Neural cell (in vitro differentiated cells): ENCODE measurements at regions not wholly inside any gene's neighbourhood (a gene's known extent, or its start where the extent isn't known, plus 50 kb on each side); places are given as distances from the start of the nearest gene placed in this dataset.

Source experiments
- H2AFZ ChIP-seq: fragments of 200-600, 300-800 bp; sonication (generic), shearing (Covaris generic); 2 replicates; pipeline ENCODE4 v1.6.0; 2014; ENCODE audit warnings: low read depth, mild to moderate bottlenecking, antibody characterized with exemption, low read length, moderate library complexity
- H3F3A ChIP-seq: fragments of 200-600 bp; shearing (Covaris generic); 2 replicates; pipeline ENCODE4 v1.6.1; 2016; ENCODE audit warnings: mild to moderate bottlenecking, moderate library complexity, mixed read lengths, antibody characterized with exemption, low read length; ENCODE audit not compliant: insufficient read depth, poor library complexity, severe bottlenecking
- H3K27ac ChIP-seq: fragments of 200-600, 300-800 bp; sonication (generic), shearing (Covaris generic); 2 replicates; pipeline ENCODE4 v1.5.1; 2014; ENCODE audit warnings: mild to moderate bottlenecking, low read length, moderate library complexity
- H3K27me3 ChIP-seq: fragments of 300-800, 200-600 bp; sonication (generic), shearing (Covaris generic); 2 replicates; pipeline ENCODE4 v1.6.0; 2014; ENCODE audit warnings: mild to moderate bottlenecking, low read depth, low read length, moderate library complexity; ENCODE audit not compliant: insufficient read depth
- H3K36me3 ChIP-seq: fragments of 300-800, 200-600 bp; sonication (generic), shearing (Covaris generic); 2 replicates; pipeline ENCODE4 v1.5.1; 2014; ENCODE audit warnings: mild to moderate bottlenecking, antibody characterized with exemption, low read length, moderate library complexity; ENCODE audit not compliant: insufficient read depth
- H3K4me2 ChIP-seq: fragments of 300-800, 200-600 bp; sonication (generic), shearing (Covaris generic); 2 replicates; pipeline ENCODE4 v1.6.0; 2014; ENCODE audit warnings: mild to moderate bottlenecking, low read length
- H3K4me3 ChIP-seq: fragments of 300-800, 200-600 bp; sonication (generic), shearing (Covaris generic); 2 replicates; pipeline ENCODE4 v1.5.1; 2014; ENCODE audit warnings: mild to moderate bottlenecking, low read length, moderate library complexity
- H3K79me2 ChIP-seq: fragments of 200-600 bp; shearing (Covaris generic); replicated peaks from 2 replicates; pipeline ENCODE4 v1.6.0; 2014; ENCODE audit warnings: mild to moderate bottlenecking, low read length, moderate library complexity; ENCODE audit not compliant: insufficient read depth
- H3K9ac ChIP-seq: fragments of 300-800, 200-600 bp; sonication (generic), shearing (Covaris generic); 2 replicates; pipeline ENCODE4 v1.6.1; 2016; ENCODE audit warnings: mild to moderate bottlenecking, low read length, mixed read lengths
- H3K9me2 ChIP-seq: fragments of 200-600 bp; shearing (Covaris generic); 2 replicates; pipeline ENCODE4 v1.6.1; 2016; ENCODE audit warnings: mild to moderate bottlenecking, low read length, mixed read lengths; ENCODE audit not compliant: insufficient read depth
- H3K9me3 ChIP-seq: fragments of 200-600, 300-800 bp; sonication (generic), shearing (Covaris generic); 2 replicates; pipeline ENCODE4 v1.6.1; 2016; ENCODE audit warnings: mild to moderate bottlenecking, mixed run types, low read length, moderate library complexity, mixed read lengths
- H4K20me1 ChIP-seq: fragments of 200-600 bp; shearing (Covaris generic); 2 replicates; pipeline ENCODE4 v1.6.1; 2016; ENCODE audit warnings: mild to moderate bottlenecking, mixed run types; ENCODE audit not compliant: insufficient read depth
- CTCF ChIP-seq: fragments of 450-650 bp; IDR thresholded peaks from 2 replicates; pipeline ENCODE4 v1.5.1; 2014; ENCODE audit warnings: antibody characterized with exemption, mild to moderate bottlenecking, moderate library complexity; ENCODE audit not compliant: poor library complexity, severe bottlenecking
- EP300 ChIP-seq: fragments of 450-650 bp; conservative IDR thresholded peaks from 2 replicates; pipeline ENCODE4 v1.6.1; 2014; ENCODE audit warnings: antibody characterized with exemption, mild to moderate bottlenecking, moderate library complexity; ENCODE audit not compliant: poor library complexity, severe bottlenecking
- EZH2 ChIP-seq: fragments of 200-600, 300-800 bp; shearing (Covaris generic), sonication (generic); IDR thresholded peaks from 2 replicates; pipeline ENCODE4 v1.6.1; 2014; ENCODE audit warnings: antibody characterized with exemption, low read length, borderline replicate concordance, mild to moderate bottlenecking; ENCODE audit not compliant: insufficient read depth, poor library complexity, severe bottlenecking
- MXI1 ChIP-seq: fragments of 450-650 bp; conservative IDR thresholded peaks from 2 replicates; pipeline ENCODE4 v1.6.1; 2014; ENCODE audit warnings: antibody characterized with exemption, mild to moderate bottlenecking; ENCODE audit not compliant: poor library complexity, severe bottlenecking
- POLR2AphosphoS5 ChIP-seq: IDR thresholded peaks from 2 replicates; pipeline ENCODE4 v1.6.1; 2012
- RAD21 ChIP-seq: fragments of 450-650 bp; conservative IDR thresholded peaks from 2 replicates; pipeline ENCODE4 v1.6.1; 2014; ENCODE audit warnings: antibody characterized with exemption, mild to moderate bottlenecking, moderate library complexity
- REST ChIP-seq: IDR thresholded peaks from 2 replicates; pipeline ENCODE4 v1.6.1; 2012; ENCODE audit warnings: borderline replicate concordance
- SMC3 ChIP-seq: fragments of 450-650 bp; conservative IDR thresholded peaks from 2 replicates; pipeline ENCODE4 v1.6.1; 2014; ENCODE audit warnings: antibody characterized with exemption, mild to moderate bottlenecking, moderate library complexity; ENCODE audit not compliant: poor library complexity
- TAF1 ChIP-seq: IDR thresholded peaks from 2 replicates; pipeline ENCODE4 v1.6.1; 2012; ENCODE audit warnings: low read depth

DNA sequence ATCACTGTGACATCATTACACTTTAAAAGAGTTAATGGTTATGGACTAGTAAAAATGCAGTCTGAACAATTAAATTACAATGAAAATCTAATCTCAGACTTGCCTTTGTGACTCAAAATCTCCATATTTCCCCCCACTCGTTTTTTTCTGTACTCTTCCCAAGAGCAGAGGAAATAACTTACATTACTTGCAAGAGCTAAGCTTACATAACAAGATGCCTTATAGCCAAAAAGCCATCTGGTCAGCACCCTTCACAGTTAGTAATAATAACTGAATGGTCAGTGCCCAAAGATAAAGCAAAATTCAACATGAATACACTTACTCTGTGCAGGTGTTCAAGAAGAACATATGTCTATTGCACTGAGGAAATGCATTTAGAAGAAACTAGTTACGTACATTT, 1381.5 kb upstream of the CELF2 start:
- TF ChIP-seq EP300 (no peak), SMC3 (no peak)
- H2AFZ ChIP-seq: no peak overlapping the region
- H3F3A ChIP-seq: no peaks in the 10 kb centered on the region
- H3K9ac ChIP-seq: no peak overlapping the region
- no peak overlapping the region for H3K27ac ChIP-seq
- no peak overlapping the region for H3K4me2 ChIP-seq
- H3K36me3 ChIP-seq: no peaks in the 10 kb centered on the region
- H3K79me2 ChIP-seq: no peaks in the 10 kb centered on the region
- no peaks in the 10 kb centered on the region for H4K20me1 ChIP-seq
- H3K4me3 ChIP-seq: no peak overlapping the region
- H3K9me2 ChIP-seq: no peaks in the 10 kb centered on the region
- H3K27me3 ChIP-seq: no peaks in the 10 kb centered on the region
- no peaks in the 10 kb centered on the region for H3K9me3 ChIP-seq

- Histone ChIP-seq H3K27me3 (no peaks in the 10 kb centered on the region), H4K20me1 (no peaks in the 10 kb centered on the region), H3K9me3 (peaks cover 3% of the 10 kb centered on the region), H3K4me2 (no peak overlapping the region), H3K79me2 (no peaks in the 10 kb centered on the region), H3K9me2 (no peaks in the 10 kb centered on the region), H3K9ac (no peak overlapping the region), H3F3A (no peaks in the 10 kb centered on the region), H3K27ac (no peak overlapping the region), H3K4me3 (no peak overlapping the region), H2AFZ (no peak overlapping the region), H3K36me3 (no peaks in the 10 kb centered on the region)
- TF ChIP-seq TAF1: no peak
Observed at GRCh38 chr10:9643782-9644181, 1373.9 kb upstream of the CELF2 start.

DNA sequence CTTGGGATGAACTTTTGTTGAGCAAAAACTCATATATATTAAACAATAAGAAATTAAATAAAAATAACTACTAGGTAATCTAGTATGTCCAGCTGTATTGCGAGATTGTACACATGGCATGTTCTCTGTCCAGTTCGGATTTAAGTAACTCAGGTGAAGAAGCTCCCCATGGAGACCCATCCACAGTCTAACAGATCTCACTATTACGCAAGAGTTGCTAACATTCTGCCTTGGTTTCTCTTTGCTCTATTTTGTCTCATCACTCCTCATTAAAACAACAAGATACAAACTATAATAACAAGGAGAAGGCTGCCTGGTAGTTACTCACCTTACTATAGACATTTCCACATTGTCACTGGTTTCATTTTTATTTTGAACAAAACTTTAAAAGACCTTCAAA, 1372.3 kb upstream of the CELF2 start:
- H3K9me2 ChIP-seq: no peaks in the 10 kb centered on the region
- no peaks in the 10 kb centered on the region for H3K36me3 ChIP-seq
- no peaks in the 10 kb centered on the region for H3K79me2 ChIP-seq
- H4K20me1 ChIP-seq: no peaks in the 10 kb centered on the region
- no peak overlapping the region for H2AFZ ChIP-seq
- H3K9ac ChIP-seq: no peak overlapping the region
- H3K4me3 ChIP-seq: no peak overlapping the region
- no peaks in the 10 kb centered on the region for H3F3A ChIP-seq
- TF ChIP-seq SMC3: no peak
- TF ChIP-seq REST: no peak
- TF ChIP-seq TAF1: no peak
- TF ChIP-seq CTCF: no peak
- TF ChIP-seq MXI1: no peak
- no peak for TF ChIP-seq EP300
- TF ChIP-seq EZH2: no peak
- no peak for TF ChIP-seq POLR2AphosphoS5
- no peak for TF ChIP-seq RAD21
- H3K27ac ChIP-seq: no peak overlapping the region
- H3K27me3 ChIP-seq: no peaks in the 10 kb centered on the region
- H3K9me3 ChIP-seq: peaks cover 3% of the 10 kb centered on the region
- H3K4me2 ChIP-seq: no peak overlapping the region
